ENCODE measurements at regions not wholly inside any gene's neighbourhood (a gene's known extent, or its start where the extent isn't known, plus 50 kb on each side); places are given as distances from the start of the nearest gene placed in this dataset.
"Not testable (repeated sequence)": the region's sequence is repeated elsewhere in the genome, so short reads cannot be mapped to it uniquely, and the experiment has no call there.

DNA sequence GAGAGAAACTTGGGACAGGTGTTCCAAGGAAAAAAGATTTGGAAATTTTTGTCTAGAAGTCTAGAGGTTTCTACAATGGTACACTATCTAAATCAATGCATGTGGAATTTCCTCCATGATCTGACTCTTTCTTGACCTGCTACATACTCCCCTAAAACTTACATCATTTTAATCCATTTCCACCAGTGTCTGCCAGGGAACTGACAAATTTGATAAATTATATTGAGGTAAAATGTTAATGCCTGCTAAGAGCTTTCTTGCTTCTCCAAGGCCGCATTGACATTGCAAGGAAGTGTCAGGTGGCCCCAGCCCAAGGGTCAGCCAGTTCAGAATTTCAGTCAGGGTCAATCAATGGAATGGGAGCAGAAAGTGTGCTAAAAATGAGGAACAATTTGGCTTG, 163.4 kb upstream of the FBXL17 start:
- H3K4me3 ChIP-seq: no peak overlapping the region
- peak in 1 of 4 donors; percentile 26 for ATAC-seq
- H3K9me3 ChIP-seq: no peaks in the 10 kb centered on the region
- 47% methylated on average over 1 of the region's 1 CpG for whole genome bisulfite sequencing (ENCODE audit: insufficient coverage, low coverage, low lambda C conversion rate, missing lambda C conversion rate)
- no peak for DNase-seq
- H3K4me1 ChIP-seq: no peaks in the 10 kb centered on the region
- intact Hi-C loops (cut with DNase I): no loop called here
- no peaks in the 10 kb centered on the region for H3K27me3 ChIP-seq
- H3K36me3 ChIP-seq: no peaks in the 10 kb centered on the region
- no peak overlapping the region for H3K27ac ChIP-seq
- TF ChIP-seq, protein P1, sequence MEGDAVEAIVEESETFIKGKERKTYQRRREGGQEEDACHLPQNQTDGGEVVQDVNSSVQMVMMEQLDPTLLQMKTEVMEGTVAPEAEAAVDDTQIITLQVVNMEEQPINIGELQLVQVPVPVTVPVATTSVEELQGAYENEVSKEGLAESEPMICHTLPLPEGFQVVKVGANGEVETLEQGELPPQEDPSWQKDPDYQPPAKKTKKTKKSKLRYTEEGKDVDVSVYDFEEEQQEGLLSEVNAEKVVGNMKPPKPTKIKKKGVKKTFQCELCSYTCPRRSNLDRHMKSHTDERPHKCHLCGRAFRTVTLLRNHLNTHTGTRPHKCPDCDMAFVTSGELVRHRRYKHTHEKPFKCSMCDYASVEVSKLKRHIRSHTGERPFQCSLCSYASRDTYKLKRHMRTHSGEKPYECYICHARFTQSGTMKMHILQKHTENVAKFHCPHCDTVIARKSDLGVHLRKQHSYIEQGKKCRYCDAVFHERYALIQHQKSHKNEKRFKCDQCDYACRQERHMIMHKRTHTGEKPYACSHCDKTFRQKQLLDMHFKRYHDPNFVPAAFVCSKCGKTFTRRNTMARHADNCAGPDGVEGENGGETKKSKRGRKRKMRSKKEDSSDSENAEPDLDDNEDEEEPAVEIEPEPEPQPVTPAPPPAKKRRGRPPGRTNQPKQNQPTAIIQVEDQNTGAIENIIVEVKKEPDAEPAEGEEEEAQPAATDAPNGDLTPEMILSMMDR (IDR thresholded peaks at IDR 0.05): no peak
- no peak for TF ChIP-seq POLR2A (IDR thresholded peaks at IDR 0.05)

GRCh38 chr5:108543486-108543885, 161.6 kb upstream of the FBXL17 start:
- Histone ChIP-seq H3K36me3 (no peaks in the 10 kb centered on the region), H3K27me3 (no peaks in the 10 kb centered on the region), H3K4me1 (no peaks in the 10 kb centered on the region), H3K4me3 (no peak overlapping the region), H3K27ac (no peak overlapping the region), H3K9me3 (no peaks in the 10 kb centered on the region)
- DNase-seq (no peak), ATAC-seq (no peak)
- intact Hi-C loops (cut with DNase I): no loop called here
- 33% methylated on average over 1 of the region's 1 CpG for WGBS (ENCODE audit: insufficient coverage, low coverage, low lambda C conversion rate, missing lambda C conversion rate)
- TF ChIP-seq, protein P1 (IDR thresholded peaks at IDR 0.05): no peak
- no peak for TF ChIP-seq POLR2A (IDR thresholded peaks at IDR 0.05)

DNA sequence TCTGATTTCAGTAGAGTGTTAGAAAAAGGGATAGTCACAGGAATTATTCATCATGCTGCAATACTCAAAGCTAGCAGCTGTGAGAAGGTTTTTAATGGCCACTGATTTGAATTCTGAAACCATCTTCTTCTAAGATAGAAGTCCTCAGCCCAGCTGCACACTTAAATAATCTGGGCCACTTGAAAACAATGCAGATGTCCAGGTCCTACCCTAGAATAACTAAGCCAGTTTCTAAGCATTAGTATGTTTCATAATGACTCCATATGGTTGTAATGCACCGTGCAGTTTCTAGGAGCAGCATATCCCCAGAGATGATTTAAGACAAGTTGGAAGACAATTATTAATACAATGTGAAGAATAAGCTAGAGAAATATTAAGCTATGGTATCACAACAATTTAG, 159.9 kb upstream of the FBXL17 start:
- ATAC-seq (no peak), DNase-seq (no peak)
- Histone ChIP-seq H3K27ac (no peak overlapping the region), H3K27me3 (no peaks in the 10 kb centered on the region), H3K36me3 (no peaks in the 10 kb centered on the region), H3K4me3 (no peak overlapping the region), H3K4me1 (no peaks in the 10 kb centered on the region), H3K9me3 (no peaks in the 10 kb centered on the region)
- intact Hi-C loops (cut with DNase I): no loop called here
- WGBS (ENCODE audit: insufficient coverage, low coverage, low lambda C conversion rate, missing lambda C conversion rate): 63% methylated on average over 1 of the region's 1 CpG
- TF ChIP-seq POLR2A (IDR thresholded peaks at IDR 0.05): no peak
- TF ChIP-seq, protein P1 (IDR thresholded peaks at IDR 0.05): no peak

- H3K27me3 ChIP-seq: no peaks in the 10 kb centered on the region
- H3K4me1 ChIP-seq: no peaks in the 10 kb centered on the region
- intact Hi-C loops (cut with DNase I): no loop called here
- H3K36me3 ChIP-seq: no peaks in the 10 kb centered on the region
- DNase-seq: no peak
- ATAC-seq: no peak
- H3K9me3 ChIP-seq: no peaks in the 10 kb centered on the region
- H3K4me3 ChIP-seq: no peak overlapping the region
- no peak overlapping the region for H3K27ac ChIP-seq
- no peak for TF ChIP-seq POLR2A (IDR thresholded peaks at IDR 0.05)
- TF ChIP-seq, protein P1 (IDR thresholded peaks at IDR 0.05): no peak
- WGBS (ENCODE audit: insufficient coverage, low coverage, low lambda C conversion rate, missing lambda C conversion rate): 67% methylated on average over 9 of the region's 10 CpGs
Measured at GRCh38 chr5:108536321-108536720, 154.4 kb upstream of the FBXL17 start.

DNA sequence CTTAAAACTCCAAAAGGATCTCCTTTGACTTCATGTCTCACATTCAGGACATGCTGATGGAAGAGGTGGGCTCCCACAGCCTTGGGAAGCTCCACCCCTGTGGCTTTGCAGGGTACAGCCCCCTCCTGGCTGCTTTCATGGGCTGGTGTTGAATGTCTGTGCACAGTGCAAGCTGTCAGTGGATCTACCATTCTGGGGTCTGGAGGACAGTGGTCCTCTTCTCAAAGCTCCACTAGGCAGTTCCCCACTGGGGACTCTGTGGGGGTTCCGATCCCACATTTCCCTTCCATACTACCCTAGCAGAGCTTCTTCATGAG, 150.2 kb upstream of the FBXL17 start:
- H3K36me3 ChIP-seq; H3K27ac ChIP-seq; ATAC-seq; DNase-seq; H3K9me3 ChIP-seq; H3K4me1 ChIP-seq; H3K4me3 ChIP-seq; H3K27me3 ChIP-seq; intact Hi-C loops (cut with DNase I): not testable (repeated sequence)
- 83% methylated on average over 1 of the region's 1 CpG for WGBS (ENCODE audit: insufficient coverage, low coverage, low lambda C conversion rate, missing lambda C conversion rate)

Data from right lobe of liver (tissue), 6 donors.